ENCODE measurements at regions not wholly inside any gene's neighbourhood (a gene's known extent, or its start where the extent isn't known, plus 50 kb on each side); places are given as distances from the start of the nearest gene placed in this dataset.

DNA sequence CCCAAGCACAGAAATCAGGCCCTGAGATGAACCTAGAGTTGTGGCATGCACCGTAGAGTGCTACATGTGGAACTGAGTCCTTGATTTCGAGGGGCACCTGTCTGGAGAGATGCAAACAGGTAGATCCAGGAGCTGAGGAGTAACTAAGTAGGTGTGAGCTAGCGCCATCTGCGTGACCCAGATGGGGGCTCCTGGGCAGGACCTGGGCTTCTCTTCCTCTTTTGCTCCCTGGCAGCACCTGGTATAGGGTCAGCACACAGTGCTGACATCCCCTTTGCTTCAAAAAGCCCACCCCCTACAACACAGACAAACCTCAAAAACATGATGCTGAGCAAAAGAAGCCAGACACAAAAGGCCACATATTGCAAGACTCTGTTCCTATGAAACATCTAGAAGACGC, 65.8 kb downstream of the PITPNM2 start:
- Mint-ChIP-seq H3K27me3 (ENCODE audit: unreplicated experiment) (peaks cover 5% of the 10 kb centered on the region), H3K4me3 (ENCODE audit: unreplicated experiment) (no peak overlapping the region), H3K27ac (ENCODE audit: unreplicated experiment) (no peak overlapping the region), H3K36me3 (ENCODE audit: unreplicated experiment) (peaks cover 3% of the 10 kb centered on the region), H3K4me1 (ENCODE audit: low read depth, unreplicated experiment) (peaks cover 20% of the 10 kb centered on the region), H3K9me3 (ENCODE audit: unreplicated experiment) (peaks cover 3% of the 10 kb centered on the region)
- DNase-seq = no peak
- TF ChIP-seq, protein P1, sequence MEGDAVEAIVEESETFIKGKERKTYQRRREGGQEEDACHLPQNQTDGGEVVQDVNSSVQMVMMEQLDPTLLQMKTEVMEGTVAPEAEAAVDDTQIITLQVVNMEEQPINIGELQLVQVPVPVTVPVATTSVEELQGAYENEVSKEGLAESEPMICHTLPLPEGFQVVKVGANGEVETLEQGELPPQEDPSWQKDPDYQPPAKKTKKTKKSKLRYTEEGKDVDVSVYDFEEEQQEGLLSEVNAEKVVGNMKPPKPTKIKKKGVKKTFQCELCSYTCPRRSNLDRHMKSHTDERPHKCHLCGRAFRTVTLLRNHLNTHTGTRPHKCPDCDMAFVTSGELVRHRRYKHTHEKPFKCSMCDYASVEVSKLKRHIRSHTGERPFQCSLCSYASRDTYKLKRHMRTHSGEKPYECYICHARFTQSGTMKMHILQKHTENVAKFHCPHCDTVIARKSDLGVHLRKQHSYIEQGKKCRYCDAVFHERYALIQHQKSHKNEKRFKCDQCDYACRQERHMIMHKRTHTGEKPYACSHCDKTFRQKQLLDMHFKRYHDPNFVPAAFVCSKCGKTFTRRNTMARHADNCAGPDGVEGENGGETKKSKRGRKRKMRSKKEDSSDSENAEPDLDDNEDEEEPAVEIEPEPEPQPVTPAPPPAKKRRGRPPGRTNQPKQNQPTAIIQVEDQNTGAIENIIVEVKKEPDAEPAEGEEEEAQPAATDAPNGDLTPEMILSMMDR (IDR thresholded peaks at IDR 0.05; ENCODE audit: partially characterized antibody, unreplicated experiment) = no peak

DNA sequence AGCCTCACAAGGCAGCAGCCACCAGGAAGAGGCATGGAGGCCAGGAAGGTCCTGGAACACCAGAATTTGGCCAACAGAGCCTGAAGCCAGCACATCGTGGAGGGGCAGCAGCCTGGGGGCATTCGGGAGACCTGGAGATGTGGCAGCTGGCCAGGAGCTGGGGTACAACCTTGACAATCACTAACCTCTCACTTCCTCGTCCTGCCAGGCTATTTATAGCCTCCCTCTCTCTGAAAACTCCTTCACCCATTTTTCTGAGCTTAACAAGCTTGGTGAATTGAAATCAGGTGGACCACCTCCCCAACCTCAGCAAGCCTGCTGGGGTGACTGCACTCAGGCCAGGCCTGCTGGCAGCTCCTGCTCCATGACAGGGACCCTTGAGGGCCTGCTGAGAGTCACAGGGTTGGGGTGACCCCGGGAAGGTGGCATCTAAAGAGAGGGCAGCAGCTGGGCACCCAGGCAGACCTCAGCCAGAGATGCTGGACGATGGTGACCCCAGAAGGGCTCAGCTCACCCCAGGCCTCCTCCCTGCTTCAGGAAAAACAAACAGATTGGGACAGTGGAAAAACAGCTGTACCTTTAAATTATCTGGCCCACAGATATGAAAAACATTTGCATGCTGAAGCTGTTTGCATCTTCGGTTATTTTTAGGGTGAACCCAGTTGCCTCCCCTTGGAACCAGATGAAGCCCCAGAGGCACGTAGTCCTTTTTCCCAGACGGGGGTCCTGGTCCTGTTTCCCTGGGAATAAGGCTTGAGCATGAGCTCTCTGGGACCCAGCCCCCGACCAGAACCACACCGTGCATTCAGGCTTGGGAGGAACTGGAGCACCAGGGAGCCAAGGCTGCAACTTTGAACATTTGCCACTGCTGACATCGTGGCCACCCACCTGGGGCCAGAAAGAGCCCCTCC, 67.0 kb downstream of the PITPNM2 start:
- peaks cover 5% of the 10 kb centered on the region for H3K27me3 Mint-ChIP-seq (ENCODE audit: unreplicated experiment)
- no peaks in the 10 kb centered on the region for H3K9me3 Mint-ChIP-seq (ENCODE audit: unreplicated experiment)

DNA sequence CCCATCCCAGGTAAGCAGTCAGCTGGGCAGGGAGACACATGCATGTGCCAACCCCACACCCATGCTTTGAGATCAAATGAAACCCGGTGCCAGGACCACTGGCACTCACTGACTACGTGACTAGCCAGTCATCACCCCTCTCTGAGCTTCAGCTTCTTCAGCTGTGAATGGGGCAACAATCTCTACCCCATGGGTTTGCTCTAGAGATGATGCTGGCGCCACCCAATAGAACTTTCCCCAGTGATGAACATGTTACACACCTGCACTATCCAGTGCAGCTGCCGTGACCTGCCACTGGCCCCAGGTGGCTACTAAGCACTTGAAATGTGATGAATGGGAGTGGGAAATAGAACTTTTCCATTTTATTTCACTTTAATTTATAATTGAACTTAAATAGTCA, 70.3 kb downstream of the PITPNM2 start:
- no peaks in the 10 kb centered on the region for H3K36me3 Mint-ChIP-seq (ENCODE audit: unreplicated experiment)
- no peak overlapping the region for H3K27ac Mint-ChIP-seq (ENCODE audit: unreplicated experiment)
- peaks cover 46% of the 10 kb centered on the region for H3K4me1 Mint-ChIP-seq (ENCODE audit: low read depth, unreplicated experiment)
- H3K27me3 Mint-ChIP-seq (ENCODE audit: unreplicated experiment) = peaks cover 2% of the 10 kb centered on the region
- TF ChIP-seq, protein P1 (IDR thresholded peaks at IDR 0.05; ENCODE audit: partially characterized antibody, unreplicated experiment) = no peak
- no peak for DNase-seq
- H3K9me3 Mint-ChIP-seq (ENCODE audit: unreplicated experiment) = peaks cover 4% of the 10 kb centered on the region
- no peak overlapping the region for H3K4me3 Mint-ChIP-seq (ENCODE audit: unreplicated experiment)

More for the DNA sequence above, 67.0 kb downstream of the PITPNM2 start:
- Mint-ChIP-seq H3K36me3 (ENCODE audit: unreplicated experiment) (peaks cover 3% of the 10 kb centered on the region), H3K4me1 (ENCODE audit: low read depth, unreplicated experiment) (peaks cover 27% of the 10 kb centered on the region), H3K27ac (ENCODE audit: unreplicated experiment) (peak overlapping the region; percentile 33), H3K4me3 (ENCODE audit: unreplicated experiment) (no peak overlapping the region)
- TF ChIP-seq, protein P1 (IDR thresholded peaks at IDR 0.05; ENCODE audit: partially characterized antibody, unreplicated experiment) = no peak
- DNase-seq = no peak

DNA sequence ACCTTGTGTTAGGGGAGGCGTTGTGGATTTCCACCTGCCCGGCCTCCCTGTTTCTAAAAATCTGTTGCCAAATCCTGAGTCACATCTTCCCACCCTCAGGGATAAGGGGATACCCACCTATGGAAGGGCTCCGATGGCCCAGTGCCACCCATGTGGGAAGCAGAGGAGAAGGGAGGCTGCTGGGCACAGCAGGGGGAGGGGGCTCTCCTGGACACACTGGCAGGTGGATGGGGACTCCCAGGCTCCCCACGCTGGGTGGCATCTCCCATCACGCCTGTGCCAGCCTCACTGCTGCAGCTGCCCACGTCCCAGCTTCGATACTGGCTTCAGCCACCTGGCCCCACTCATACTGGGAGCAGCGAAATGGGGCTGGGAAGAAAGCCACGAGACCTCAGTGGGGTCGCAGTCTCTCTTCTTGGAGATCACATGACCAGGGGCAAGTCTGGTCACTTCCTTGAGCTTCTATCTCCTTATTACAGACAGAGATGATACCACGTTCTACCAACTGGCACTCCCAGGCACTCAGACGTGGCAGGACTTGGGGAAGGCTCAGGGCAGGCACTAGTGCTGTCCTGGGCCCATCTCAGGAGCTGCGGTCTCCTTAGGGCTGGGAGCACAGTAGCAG, 72.2 kb downstream of the PITPNM2 start:
- peaks cover 4% of the 10 kb centered on the region for H3K27me3 Mint-ChIP-seq (ENCODE audit: unreplicated experiment)
- no peak for DNase-seq
- H3K4me3 Mint-ChIP-seq (ENCODE audit: unreplicated experiment) = peak overlapping the region; percentile 46
- H3K36me3 Mint-ChIP-seq (ENCODE audit: unreplicated experiment) = no peaks in the 10 kb centered on the region
- peak overlapping the region; percentile 95 for H3K27ac Mint-ChIP-seq (ENCODE audit: unreplicated experiment)
- TF ChIP-seq, protein P1 (IDR thresholded peaks at IDR 0.05; ENCODE audit: partially characterized antibody, unreplicated experiment) = no peak
- H3K4me1 Mint-ChIP-seq (ENCODE audit: low read depth, unreplicated experiment) = peaks cover 53% of the 10 kb centered on the region
- H3K9me3 Mint-ChIP-seq (ENCODE audit: unreplicated experiment) = peaks cover 8% of the 10 kb centered on the region

DNA sequence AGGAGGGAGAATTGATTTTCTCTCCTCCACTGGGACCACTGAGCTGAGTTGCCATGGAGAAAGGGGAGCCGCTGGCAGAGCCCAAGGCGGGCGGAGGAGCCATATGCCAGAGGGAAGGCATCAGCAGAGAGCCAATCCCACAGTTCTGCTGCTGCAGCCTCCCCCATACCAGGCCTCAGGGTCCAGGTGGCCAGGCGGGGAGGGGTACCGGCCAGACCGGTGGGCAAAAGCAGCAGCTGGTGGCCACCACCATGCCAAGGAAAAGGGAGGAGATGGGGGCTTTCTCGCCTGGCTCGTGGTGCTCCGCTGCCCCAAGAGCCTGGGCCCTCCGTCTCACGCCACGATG, 72.8 kb downstream of the PITPNM2 start:
- Mint-ChIP-seq H3K4me3 (ENCODE audit: unreplicated experiment) (peak overlapping the region; percentile 82), H3K36me3 (ENCODE audit: unreplicated experiment) (no peaks in the 10 kb centered on the region), H3K9me3 (ENCODE audit: unreplicated experiment) (peaks cover 8% of the 10 kb centered on the region), H3K27ac (ENCODE audit: unreplicated experiment) (peak overlapping the region; percentile 95), H3K27me3 (ENCODE audit: unreplicated experiment) (peaks cover 8% of the 10 kb centered on the region), H3K4me1 (ENCODE audit: low read depth, unreplicated experiment) (peaks cover 59% of the 10 kb centered on the region)
- TF ChIP-seq, protein P1 (IDR thresholded peaks at IDR 0.05; ENCODE audit: partially characterized antibody, unreplicated experiment) = no peak
- peak; percentile 87 for DNase-seq

All from glutamatergic neuron (in vitro differentiated cells).